ENCODE measurements at regions not wholly inside any gene's neighbourhood (a gene's known extent, or its start where the extent isn't known, plus 50 kb on each side); places are given as distances from the start of the nearest gene placed in this dataset.

DNA sequence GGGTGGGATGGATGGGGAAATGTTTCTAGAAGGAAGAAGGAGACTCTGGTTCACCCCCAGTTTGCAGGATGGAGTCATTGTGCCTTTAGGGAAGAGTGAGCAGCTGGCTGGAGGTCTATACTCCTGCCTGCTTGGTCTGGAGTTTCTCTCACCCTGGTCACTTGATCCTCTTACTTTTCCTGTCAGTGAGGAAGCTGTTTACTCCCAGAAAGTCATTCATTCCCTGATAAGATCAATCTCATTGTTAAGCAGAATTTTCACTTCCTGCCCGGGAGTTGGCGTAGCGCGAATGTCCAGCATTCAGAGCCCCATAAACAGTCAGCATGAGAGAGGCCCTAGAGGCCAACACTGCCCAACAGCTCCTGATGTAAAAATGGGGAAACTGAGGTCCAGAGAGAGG lies 70.4 kb upstream of the SIRPA start:
- Histone ChIP-seq H3K4me1 (ENCODE audit: insufficient read depth) (peaks cover 46% of the 10 kb centered on the region), H3K36me3 (ENCODE audit: low read depth) (no peaks in the 10 kb centered on the region), H3K27ac (peak overlapping the region; percentile 77), H3K9ac (no peak overlapping the region), H2AFZ (no peak overlapping the region), H3K4me3 (no peak overlapping the region), H3K9me2 (ENCODE audit: insufficient read depth) (no peaks in the 10 kb centered on the region), H3K4me2 (ENCODE audit: unreplicated experiment) (peak overlapping the region; percentile 26), H3K27me3 (replicated peaks; ENCODE audit: insufficient read depth) (no peaks in the 10 kb centered on the region), H3K79me2 (ENCODE audit: insufficient read depth) (no peaks in the 10 kb centered on the region), H3F3A (ENCODE audit: insufficient read depth) (peaks cover 25% of the 10 kb centered on the region), H3K9me3 (ENCODE audit: low read depth) (no peaks in the 10 kb centered on the region), H4K20me1 (ENCODE audit: insufficient read depth) (no peaks in the 10 kb centered on the region)
- TF ChIP-seq EZH2phosphoT487 (IDR thresholded peaks at IDR 0.05; ENCODE audit: insufficient read depth, low read depth) (no peak), EZH2 (IDR thresholded peaks at IDR 0.05; ENCODE audit: insufficient read depth, poor library complexity, severe bottlenecking) (no peak)
- WGBS, 2 experiments (ENCODE audit: low coverage in 1 of 2, low lambda C conversion rate in 2 of 2, missing lambda C conversion rate in 2 of 2): 96 to 99% methylated on average over 4 of the region's 4 CpGs
- in situ Hi-C loops (cut with MboI): no loop called here
- no peak for DNase-seq

DNA sequence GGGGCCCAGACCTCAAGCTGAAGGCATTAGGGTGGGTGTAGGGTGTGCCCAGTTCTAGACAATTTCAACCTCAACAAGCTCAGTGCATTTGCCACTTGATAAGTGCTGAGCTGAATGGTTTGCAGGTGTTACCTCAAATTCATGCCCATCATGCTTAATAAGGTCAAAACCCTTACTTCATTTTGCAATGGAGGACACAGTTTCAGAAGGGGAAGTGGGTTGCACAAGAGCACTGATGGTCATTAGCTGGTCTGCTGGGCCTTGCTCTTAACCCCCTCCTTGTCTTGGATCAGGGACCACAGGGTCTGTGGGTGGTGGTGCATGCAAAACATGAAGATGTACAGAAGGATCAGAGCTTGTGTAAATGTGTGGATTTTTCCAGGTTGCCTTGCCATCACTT lies 71.0 kb upstream of the SIRPA start:
- no peaks in the 10 kb centered on the region for H3K9me2 ChIP-seq (ENCODE audit: insufficient read depth)
- DNase-seq: no peak
- no peaks in the 10 kb centered on the region for H3K36me3 ChIP-seq (ENCODE audit: low read depth)
- TF ChIP-seq EZH2phosphoT487 (IDR thresholded peaks at IDR 0.05; ENCODE audit: insufficient read depth, low read depth) (no peak), EZH2 (IDR thresholded peaks at IDR 0.05; ENCODE audit: insufficient read depth, poor library complexity, severe bottlenecking) (no peak)
- no peaks in the 10 kb centered on the region for H3K27me3 ChIP-seq (replicated peaks; ENCODE audit: insufficient read depth)
- H4K20me1 ChIP-seq (ENCODE audit: insufficient read depth): no peaks in the 10 kb centered on the region
- H2AFZ ChIP-seq: no peak overlapping the region
- no peak overlapping the region for H3K9ac ChIP-seq
- no peak overlapping the region for H3K4me2 ChIP-seq (ENCODE audit: unreplicated experiment)
- H3K4me3 ChIP-seq: no peak overlapping the region
- peaks cover 25% of the 10 kb centered on the region for H3F3A ChIP-seq (ENCODE audit: insufficient read depth)
- H3K79me2 ChIP-seq (ENCODE audit: insufficient read depth): no peaks in the 10 kb centered on the region
- no peak overlapping the region for H3K27ac ChIP-seq
- in situ Hi-C loops (cut with MboI): no loop called here
- peaks cover 44% of the 10 kb centered on the region for H3K4me1 ChIP-seq (ENCODE audit: insufficient read depth)
- H3K9me3 ChIP-seq (ENCODE audit: low read depth): no peaks in the 10 kb centered on the region

DNA sequence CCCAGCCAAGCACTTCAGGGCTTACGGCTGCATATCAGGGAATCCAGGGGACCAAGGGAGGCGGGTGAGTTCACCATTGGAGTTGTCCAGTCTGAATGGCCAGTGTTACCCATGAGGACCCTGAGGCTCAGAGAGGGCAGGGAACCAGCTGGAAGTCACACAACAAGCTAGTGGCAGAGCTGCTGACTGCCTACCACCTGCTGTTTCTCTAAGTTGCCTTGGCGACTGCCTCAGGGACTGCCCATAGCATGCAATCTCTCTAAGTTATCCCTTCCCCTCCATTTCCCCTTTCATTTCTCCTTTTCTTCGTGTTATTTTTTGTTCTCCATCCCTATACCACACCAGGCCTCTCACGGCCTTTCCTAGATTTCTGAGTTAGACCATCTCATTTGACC lies 71.8 kb upstream of the SIRPA start:
- Histone ChIP-seq H3K79me2 (ENCODE audit: insufficient read depth) (no peaks in the 10 kb centered on the region), H3K4me2 (ENCODE audit: unreplicated experiment) (no peak overlapping the region), H3K27me3 (replicated peaks; ENCODE audit: insufficient read depth) (no peaks in the 10 kb centered on the region), H3K9ac (no peak overlapping the region), H3K4me1 (ENCODE audit: insufficient read depth) (peaks cover 44% of the 10 kb centered on the region), H3K4me3 (no peak overlapping the region), H3K9me2 (ENCODE audit: insufficient read depth) (no peaks in the 10 kb centered on the region), H3K36me3 (ENCODE audit: low read depth) (no peaks in the 10 kb centered on the region), H4K20me1 (ENCODE audit: insufficient read depth) (no peaks in the 10 kb centered on the region), H2AFZ (no peak overlapping the region), H3K27ac (peak overlapping the region; percentile 38; the same call in 1 of the 2 replicates), H3F3A (ENCODE audit: insufficient read depth) (peaks cover 25% of the 10 kb centered on the region), H3K9me3 (ENCODE audit: low read depth) (no peaks in the 10 kb centered on the region)
- WGBS, 2 experiments (ENCODE audit: low coverage in 1 of 2, low lambda C conversion rate in 2 of 2, missing lambda C conversion rate in 2 of 2): 94% methylated on average over 5 of the region's 5 CpGs
- in situ Hi-C loops (cut with MboI): no loop called here
- no peak for DNase-seq
- no peak for TF ChIP-seq EZH2 (IDR thresholded peaks at IDR 0.05; ENCODE audit: insufficient read depth, poor library complexity, severe bottlenecking)
- no peak for TF ChIP-seq EZH2phosphoT487 (IDR thresholded peaks at IDR 0.05; ENCODE audit: insufficient read depth, low read depth)

DNA sequence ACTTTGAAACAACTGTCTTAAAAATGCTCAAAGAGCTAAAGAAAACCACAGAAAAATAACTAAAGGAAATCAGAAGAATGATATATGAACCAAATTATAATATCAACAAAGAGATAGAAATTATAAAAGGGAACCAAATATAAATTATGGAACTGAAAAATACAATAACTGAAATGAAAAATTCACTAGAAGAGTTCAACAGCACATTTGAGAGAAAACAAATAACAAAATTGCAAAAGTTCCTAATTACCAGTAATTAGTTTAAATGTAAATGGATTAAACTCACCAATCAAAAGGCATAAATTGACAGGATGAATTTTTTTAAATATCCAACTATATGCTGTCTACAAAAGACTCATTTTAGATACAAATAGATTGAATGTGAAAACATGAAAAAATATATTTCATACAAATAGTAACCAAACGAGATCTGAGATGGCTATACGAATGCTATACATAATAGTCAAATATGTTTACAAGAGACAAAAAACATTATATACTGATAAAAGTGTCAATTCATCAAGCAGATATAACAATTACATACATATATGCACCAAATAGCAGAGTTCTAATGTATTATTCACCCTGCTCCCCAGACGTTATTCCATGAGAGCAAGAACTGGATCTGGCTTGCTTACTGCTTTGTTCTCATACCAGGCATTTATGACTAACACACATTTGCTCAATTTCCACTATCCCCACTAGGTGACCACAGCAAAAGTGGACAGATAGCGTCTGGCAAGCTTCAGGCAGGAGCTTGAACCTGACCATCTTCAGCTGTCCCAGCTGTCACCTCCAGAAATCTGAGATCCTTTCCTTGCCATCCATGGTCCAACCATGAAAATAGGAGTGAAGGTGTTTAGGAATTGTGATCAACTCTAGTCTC lies 72.4 kb upstream of the SIRPA start:
- Histone ChIP-seq H3K4me1 (ENCODE audit: insufficient read depth) (peaks cover 41% of the 10 kb centered on the region), H3K9me2 (ENCODE audit: insufficient read depth) (no peaks in the 10 kb centered on the region), H3K4me3 (no peak overlapping the region), H3K79me2 (ENCODE audit: insufficient read depth) (no peaks in the 10 kb centered on the region), H3K9me3 (ENCODE audit: low read depth) (no peaks in the 10 kb centered on the region), H3K9ac (no peak overlapping the region), H4K20me1 (ENCODE audit: insufficient read depth) (no peaks in the 10 kb centered on the region), H3K27me3 (replicated peaks; ENCODE audit: insufficient read depth) (no peaks in the 10 kb centered on the region), H3F3A (ENCODE audit: insufficient read depth) (peaks cover 25% of the 10 kb centered on the region), H3K4me2 (ENCODE audit: unreplicated experiment) (no peak overlapping the region), H3K27ac (peak overlapping the region; percentile 38), H3K36me3 (ENCODE audit: low read depth) (no peaks in the 10 kb centered on the region), H2AFZ (no peak overlapping the region)
- in situ Hi-C loops (cut with MboI): no loop called here
- TF ChIP-seq EZH2 (IDR thresholded peaks at IDR 0.05; ENCODE audit: insufficient read depth, poor library complexity, severe bottlenecking): no peak
- no peak for TF ChIP-seq EZH2phosphoT487 (IDR thresholded peaks at IDR 0.05; ENCODE audit: insufficient read depth, low read depth)
- peak; percentile 78 for DNase-seq
- WGBS, 2 experiments (ENCODE audit: low coverage in 1 of 2, low lambda C conversion rate in 2 of 2, missing lambda C conversion rate in 2 of 2): 72 to 75% methylated on average over 4 of the region's 4 CpGs

Measured in GM23248 (cell line).